ENCODE measurements at regions not wholly inside any gene's neighbourhood (a gene's known extent, or its start where the extent isn't known, plus 50 kb on each side); places are given as distances from the start of the nearest gene placed in this dataset.

DNA sequence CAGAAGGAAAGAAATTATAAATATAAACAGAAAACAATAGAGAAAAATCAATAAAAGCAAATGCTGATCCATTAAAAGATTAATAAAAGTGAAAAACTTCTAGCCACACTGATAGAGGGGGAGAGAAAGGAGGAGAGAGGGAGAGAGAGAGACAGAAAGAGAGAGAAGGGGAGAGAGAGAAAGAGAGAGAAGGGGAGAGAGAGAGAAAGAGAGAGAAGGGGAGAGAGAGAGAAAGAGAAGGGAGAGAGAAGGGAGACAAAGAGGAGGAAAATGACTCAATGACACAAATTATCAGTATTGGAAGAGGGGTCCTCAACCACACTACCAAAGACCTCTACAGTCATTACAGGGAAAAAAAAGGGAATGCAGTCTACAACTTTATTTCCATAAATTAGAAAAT lies 94.4 kb upstream of the VIPR2 start:
- no peak for TF ChIP-seq CTCF (IDR thresholded peaks at IDR 0.05)
- TF ChIP-seq POLR2A (IDR thresholded peaks at IDR 0.05), result no peak
